ENCODE measurements at regions not wholly inside any gene's neighbourhood (a gene's known extent, or its start where the extent isn't known, plus 50 kb on each side); places are given as distances from the start of the nearest gene placed in this dataset.

DNA sequence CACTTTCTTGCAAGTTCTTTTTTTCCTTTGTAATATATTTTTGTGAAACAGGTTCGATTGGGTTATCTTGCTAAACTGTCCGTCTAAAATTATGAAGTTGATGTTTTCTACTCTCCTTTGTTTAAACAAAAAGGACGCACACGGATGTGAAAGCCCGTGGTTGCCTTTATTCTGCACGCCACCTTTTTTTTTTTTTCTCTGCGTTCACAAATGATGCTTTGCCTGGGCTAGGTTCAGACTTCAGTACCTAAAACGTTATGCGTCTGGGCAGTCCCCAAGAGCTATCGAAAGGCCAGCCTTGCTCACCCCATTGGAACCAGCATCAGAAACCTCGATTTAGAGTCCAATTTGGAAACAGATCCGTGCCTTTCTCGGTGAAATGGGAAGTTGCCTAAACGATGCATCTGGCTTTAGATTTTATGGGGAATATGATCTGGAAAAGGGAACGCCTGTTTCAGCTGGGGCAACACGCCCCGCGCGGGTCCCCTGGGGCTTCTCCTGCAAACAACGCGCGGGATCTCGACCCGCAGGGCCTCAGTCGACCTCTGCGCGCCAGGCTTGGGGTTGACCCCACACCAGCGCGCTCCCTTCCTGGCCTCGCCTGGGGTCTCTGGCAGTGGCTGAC is 113.9 kb downstream of the KCNRG start:
- no peaks in the 10 kb centered on the region for H3K9me3 ChIP-seq
- no peak overlapping the region for H3K4me3 ChIP-seq (ENCODE audit: low read depth, low read length)

DNA sequence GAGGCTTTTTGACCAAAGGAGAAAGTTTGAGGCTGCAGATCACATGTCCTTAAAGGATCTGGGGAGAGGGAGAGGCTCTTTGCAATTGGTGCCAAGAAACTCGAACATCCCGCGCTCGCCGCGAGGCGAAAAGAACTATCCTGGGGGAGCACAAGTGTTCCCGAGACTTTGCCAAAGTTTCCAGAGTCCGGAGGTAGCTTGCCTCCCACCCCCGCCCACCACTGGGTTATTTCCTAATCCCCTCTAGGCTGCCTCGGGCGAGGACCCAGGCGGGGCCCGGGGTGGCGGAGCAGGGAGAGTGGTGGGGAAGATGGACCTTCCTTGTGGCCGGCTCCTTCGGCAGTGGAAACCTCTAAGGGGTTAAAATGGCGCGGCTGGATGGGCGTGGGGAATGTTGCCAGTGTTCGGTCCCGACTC is 114.5 kb downstream of the KCNRG start:
- Histone ChIP-seq H3K4me1 (no peaks in the 10 kb centered on the region), H3K9me3 (no peaks in the 10 kb centered on the region), H3K27me3 (peaks cover 14% of the 10 kb centered on the region), H3K4me3 (ENCODE audit: low read depth, low read length) (peak overlapping the region; percentile 65), H3K36me3 (peaks cover 3% of the 10 kb centered on the region)
- no peak for TF ChIP-seq CTCF (IDR thresholded peaks at IDR 0.05; ENCODE audit: low read depth, low read length)
- no peak for DNase-seq

More for the DNA sequence above, 113.9 kb downstream of the KCNRG start:
- no peaks in the 10 kb centered on the region for H3K4me1 ChIP-seq
- H3K36me3 ChIP-seq, result peaks cover 4% of the 10 kb centered on the region
- H3K27me3 ChIP-seq, result peaks cover 14% of the 10 kb centered on the region
- DNase-seq, result no peak
- no peak for TF ChIP-seq CTCF (IDR thresholded peaks at IDR 0.05; ENCODE audit: low read depth, low read length)

- H3K36me3 ChIP-seq, result no peaks in the 10 kb centered on the region
- peak overlapping the region; percentile 65 for H3K4me3 ChIP-seq (ENCODE audit: low read depth, low read length)
- peak; percentile 31 for DNase-seq
- peaks cover 14% of the 10 kb centered on the region for H3K27me3 ChIP-seq
- H3K9me3 ChIP-seq, result no peaks in the 10 kb centered on the region
- no peaks in the 10 kb centered on the region for H3K4me1 ChIP-seq
- TF ChIP-seq CTCF (IDR thresholded peaks at IDR 0.05; ENCODE audit: low read depth, low read length), result no peak
Measured at GRCh38 chr13:50130123-50130946, 115.1 kb downstream of the KCNRG start.

DNA sequence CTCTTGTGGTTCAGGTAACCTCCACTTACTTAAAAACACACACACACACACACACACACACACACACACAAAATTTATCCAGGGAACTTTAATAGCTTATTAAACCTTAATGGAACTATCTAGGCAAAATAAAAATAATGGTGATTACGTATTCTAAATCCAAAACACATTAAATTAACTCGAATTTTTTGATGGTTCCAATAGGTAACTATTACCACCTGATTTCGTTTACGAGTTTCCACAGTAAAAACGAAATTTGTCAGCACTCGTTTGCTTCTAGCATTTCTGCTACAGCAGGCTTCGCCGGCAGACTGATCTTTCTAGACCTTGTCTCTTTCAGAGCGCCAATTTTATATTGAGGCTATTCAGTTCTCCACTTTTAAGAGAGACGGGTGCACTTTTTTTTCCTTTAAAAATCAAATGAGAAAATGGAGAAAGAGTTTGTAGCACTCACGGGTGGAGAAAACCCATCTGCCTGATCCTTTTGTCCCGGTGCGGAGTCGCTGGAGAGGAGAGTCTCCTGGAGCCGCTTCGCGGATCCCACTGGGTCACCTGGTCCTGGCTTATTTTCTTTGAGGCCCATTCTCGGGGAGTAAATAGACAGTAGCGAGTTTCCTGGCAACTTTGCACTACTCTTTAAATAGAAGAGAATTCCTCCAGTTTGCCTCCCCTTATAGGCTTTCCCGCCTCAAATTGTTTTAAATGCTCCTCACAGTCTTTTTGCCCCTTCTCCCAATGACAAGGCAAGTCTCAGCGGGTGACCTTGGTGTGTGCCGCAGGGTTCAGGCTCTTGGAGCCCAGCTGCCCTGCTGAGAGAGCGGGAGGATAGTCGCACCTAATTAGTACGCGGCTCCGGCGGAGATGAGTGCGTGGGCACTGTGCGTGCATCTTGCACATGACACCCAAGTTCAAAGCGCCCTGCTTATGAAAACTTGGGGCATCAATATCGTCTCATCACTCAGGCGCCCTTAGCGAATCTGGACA is 117.0 kb downstream of the KCNRG start:
- Histone ChIP-seq H3K4me3 (ENCODE audit: low read depth, low read length) (no peak overlapping the region), H3K4me1 (peaks cover 6% of the 10 kb centered on the region; the same call in 1 of the 2 replicates), H3K9me3 (no peaks in the 10 kb centered on the region), H3K36me3 (no peaks in the 10 kb centered on the region), H3K27me3 (peaks cover 14% of the 10 kb centered on the region)
- no peak for DNase-seq
- TF ChIP-seq CTCF (IDR thresholded peaks at IDR 0.05; ENCODE audit: low read depth, low read length), result no peak

DNA sequence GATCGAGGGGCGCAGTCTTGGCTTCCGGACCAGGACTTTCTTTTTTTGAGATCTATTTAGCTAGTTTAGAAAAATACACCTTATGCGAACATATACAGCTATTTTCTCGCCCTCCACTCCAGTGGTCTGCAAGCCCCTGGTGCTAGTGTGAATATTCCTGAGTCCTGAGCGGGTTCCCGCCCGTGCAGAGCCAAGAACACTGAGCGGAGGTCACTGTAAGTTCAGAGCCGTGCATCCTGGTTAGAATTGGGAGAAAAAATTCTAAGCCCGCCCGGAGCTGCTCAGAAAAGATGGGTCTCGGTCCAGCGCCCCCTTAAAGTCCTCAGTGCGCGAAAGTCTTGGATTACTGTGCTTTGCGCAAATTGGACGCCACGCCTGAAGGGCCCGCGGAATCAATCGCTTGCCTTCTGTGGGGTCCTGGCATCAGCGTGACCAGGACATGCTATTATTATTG is 117.7 kb downstream of the KCNRG start:
- Histone ChIP-seq H3K4me3 (ENCODE audit: low read depth, low read length) (no peak overlapping the region), H3K4me1 (peaks cover 6% of the 10 kb centered on the region; the same call in 1 of the 2 replicates), H3K36me3 (no peaks in the 10 kb centered on the region), H3K27me3 (peaks cover 14% of the 10 kb centered on the region), H3K9me3 (no peaks in the 10 kb centered on the region)
- no peak for DNase-seq
- no peak for TF ChIP-seq CTCF (IDR thresholded peaks at IDR 0.05; ENCODE audit: low read depth, low read length)
